MM.1S (cell line): ENCODE measurements at regions not wholly inside any gene's neighbourhood (a gene's known extent, or its start where the extent isn't known, plus 50 kb on each side); places are given as distances from the start of the nearest gene placed in this dataset.

Experiments
- DNase-seq: peaks from one replicate; pipeline ENCODE4 v3.0.0-alpha.2; 2015
- H2AFZ ChIP-seq: fragments of 300-600 bp; sonication (generic); 2 replicates; pipeline ENCODE4 v1.6.0; 2016; ENCODE audit warnings: antibody characterized with exemption, low read length
- H3F3A ChIP-seq: fragments of 300-600 bp; sonication (generic); 2 replicates; pipeline ENCODE4 v1.6.1; 2016; ENCODE audit warnings: mild to moderate bottlenecking, antibody characterized with exemption, low read length, moderate library complexity, mixed read lengths; ENCODE audit not compliant: insufficient read depth
- H3K27ac ChIP-seq: fragments of 300-600 bp; sonication (generic); 2 replicates; pipeline ENCODE4 v1.5.1; 2016; ENCODE audit warnings: mild to moderate bottlenecking, low read length
- H3K27me3 ChIP-seq: fragments of 300-600 bp; sonication (generic); replicated peaks from 2 replicates; pipeline ENCODE4 v1.6.0; 2016; ENCODE audit warnings: low read length; ENCODE audit not compliant: insufficient read depth
- H3K36me3 ChIP-seq: fragments of 300-600 bp; sonication (generic); replicated peaks from 2 replicates; pipeline ENCODE4 v1.6.1; 2016; ENCODE audit warnings: mild to moderate bottlenecking, low read length, mixed read lengths; ENCODE audit not compliant: insufficient read depth
- H3K4me1 ChIP-seq: fragments of 300-600 bp; sonication (generic); 2 replicates; pipeline ENCODE4 v1.6.1; 2016; ENCODE audit warnings: low read length, mixed read lengths
- H3K4me2 ChIP-seq: fragments of 300-600 bp; sonication (generic); 2 replicates; pipeline ENCODE4 v1.6.0; 2016; ENCODE audit warnings: low read depth, low read length
- H3K4me3 ChIP-seq: fragments of 300-600 bp; sonication (generic); 2 replicates; pipeline ENCODE4 v1.5.1; 2016; ENCODE audit warnings: low read length, mixed read lengths
- H3K79me2 ChIP-seq: fragments of 300-600 bp; sonication (generic); 2 replicates; pipeline ENCODE4 v1.6.1; 2016; ENCODE audit warnings: mixed run types, low read length, mixed read lengths
- H3K9ac ChIP-seq: fragments of 300-600 bp; sonication (generic); 2 replicates; pipeline ENCODE4 v1.6.1; 2016; ENCODE audit warnings: low read length, mixed read lengths
- H3K9me2 ChIP-seq: fragments of 300-600 bp; sonication (generic); replicated peaks from 2 replicates; pipeline ENCODE4 v1.6.1; 2016; ENCODE audit warnings: mild to moderate bottlenecking, low read length, mixed read lengths; ENCODE audit not compliant: insufficient read depth
- H3K9me3 ChIP-seq: fragments of 300-600 bp; sonication (generic); replicated peaks from 2 replicates; pipeline ENCODE4 v1.6.1; 2016; ENCODE audit warnings: mild to moderate bottlenecking, low read length, mixed read lengths; ENCODE audit not compliant: insufficient read depth
- H4K20me1 ChIP-seq: fragments of 300-600 bp; sonication (generic); 2 replicates; pipeline ENCODE4 v1.6.1; 2016; ENCODE audit warnings: mild to moderate bottlenecking, low read length, moderate library complexity, mixed read lengths; ENCODE audit not compliant: insufficient read depth
- EZH2 ChIP-seq: fragments of 300-600 bp; sonication (generic); optimal IDR thresholded peaks from 2 replicates; pipeline ENCODE3; 2017; ENCODE audit warnings: low read depth, mild to moderate bottlenecking, antibody characterized with exemption, low read length, mixed read lengths
- EZH2phosphoT487 ChIP-seq: fragments of 300-600 bp; sonication (generic); IDR thresholded peaks from 2 replicates; pipeline ENCODE4 v1.6.1; 2018; ENCODE audit warnings: antibody characterized with exemption, low read length
- TF ChIP-seq, protein P1 (sequence below): fragments of 300-600 bp; sonication (generic); IDR thresholded peaks from 2 replicates; pipeline ENCODE4 v1.5.1; 2016; ENCODE audit warnings: antibody characterized with exemption, low read length, mixed read lengths

DNA sequence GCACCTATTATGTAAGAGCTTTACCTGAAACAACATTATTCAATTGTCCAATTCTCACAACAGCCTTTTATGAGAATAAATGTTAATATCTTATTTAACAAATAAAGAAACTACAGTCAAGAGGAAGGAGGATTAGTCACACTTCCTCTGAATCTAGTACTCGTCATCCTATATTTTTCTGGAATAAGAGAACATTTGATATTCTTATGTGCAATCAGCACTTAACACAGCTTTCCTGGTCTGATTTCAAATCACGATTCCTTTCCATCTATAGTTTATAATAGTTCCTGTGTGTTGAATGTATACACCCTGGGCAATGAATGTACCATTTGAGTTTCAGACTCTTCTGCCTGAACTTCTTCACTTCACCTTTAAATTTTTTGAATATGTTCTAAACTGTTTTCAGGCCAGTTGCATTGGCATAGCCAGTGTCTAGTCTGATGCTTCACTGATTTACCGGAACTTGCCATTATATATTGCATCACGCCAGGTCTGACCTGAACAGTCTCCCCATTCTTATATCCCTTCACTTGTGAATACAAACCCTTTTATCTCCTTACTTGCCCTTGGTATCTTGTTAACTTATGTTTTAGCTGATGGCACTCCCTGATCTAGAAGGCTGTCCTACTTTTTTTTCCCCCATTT is 698.3 kb downstream of the MAT2B start:
- Histone ChIP-seq H2AFZ (no peak overlapping the region), H3F3A (no peaks in the 10 kb centered on the region), H3K27ac (no peak overlapping the region), H3K79me2 (no peaks in the 10 kb centered on the region), H4K20me1 (no peaks in the 10 kb centered on the region), H3K9me3 (no peaks in the 10 kb centered on the region), H3K4me1 (no peaks in the 10 kb centered on the region), H3K27me3 (no peaks in the 10 kb centered on the region), H3K4me3 (no peak overlapping the region), H3K36me3 (no peaks in the 10 kb centered on the region), H3K4me2 (no peak overlapping the region), H3K9me2 (no peaks in the 10 kb centered on the region), H3K9ac (no peak overlapping the region)
- TF ChIP-seq EZH2phosphoT487 = no peak
- TF ChIP-seq EZH2 = no peak
- TF ChIP-seq, protein P1, sequence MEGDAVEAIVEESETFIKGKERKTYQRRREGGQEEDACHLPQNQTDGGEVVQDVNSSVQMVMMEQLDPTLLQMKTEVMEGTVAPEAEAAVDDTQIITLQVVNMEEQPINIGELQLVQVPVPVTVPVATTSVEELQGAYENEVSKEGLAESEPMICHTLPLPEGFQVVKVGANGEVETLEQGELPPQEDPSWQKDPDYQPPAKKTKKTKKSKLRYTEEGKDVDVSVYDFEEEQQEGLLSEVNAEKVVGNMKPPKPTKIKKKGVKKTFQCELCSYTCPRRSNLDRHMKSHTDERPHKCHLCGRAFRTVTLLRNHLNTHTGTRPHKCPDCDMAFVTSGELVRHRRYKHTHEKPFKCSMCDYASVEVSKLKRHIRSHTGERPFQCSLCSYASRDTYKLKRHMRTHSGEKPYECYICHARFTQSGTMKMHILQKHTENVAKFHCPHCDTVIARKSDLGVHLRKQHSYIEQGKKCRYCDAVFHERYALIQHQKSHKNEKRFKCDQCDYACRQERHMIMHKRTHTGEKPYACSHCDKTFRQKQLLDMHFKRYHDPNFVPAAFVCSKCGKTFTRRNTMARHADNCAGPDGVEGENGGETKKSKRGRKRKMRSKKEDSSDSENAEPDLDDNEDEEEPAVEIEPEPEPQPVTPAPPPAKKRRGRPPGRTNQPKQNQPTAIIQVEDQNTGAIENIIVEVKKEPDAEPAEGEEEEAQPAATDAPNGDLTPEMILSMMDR = no peak
- no peak for DNase-seq

DNA sequence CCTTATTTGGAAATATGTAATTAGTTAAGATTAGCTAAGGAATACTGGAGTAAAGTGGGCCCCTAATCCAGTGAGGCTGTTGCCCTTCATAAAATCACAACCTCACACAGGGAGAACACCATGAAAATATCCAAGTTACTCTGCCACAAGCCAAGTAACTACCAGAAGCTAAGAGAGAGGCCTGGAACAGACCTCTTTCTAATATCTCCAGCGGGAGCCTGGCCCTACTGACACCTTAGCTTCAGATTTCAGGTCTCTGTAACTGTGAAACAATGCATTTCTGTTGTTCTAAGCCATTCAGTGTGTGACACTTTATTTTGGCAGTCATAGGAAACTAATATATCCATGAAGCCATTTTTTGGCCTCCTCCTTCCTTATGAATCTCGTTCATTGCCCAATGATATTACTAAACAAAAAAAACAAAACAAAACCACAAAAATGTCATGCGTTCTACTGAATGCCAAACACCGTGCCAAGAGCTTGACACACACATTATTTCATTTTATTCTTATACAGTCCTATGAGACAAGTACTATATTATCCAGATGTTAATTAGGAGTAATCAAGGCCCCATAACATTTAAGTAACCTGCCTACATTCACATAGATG is 699.0 kb downstream of the MAT2B start:
- no peak for DNase-seq
- Histone ChIP-seq H3K4me3 (no peak overlapping the region), H3F3A (no peaks in the 10 kb centered on the region), H3K9me2 (no peaks in the 10 kb centered on the region), H3K27me3 (no peaks in the 10 kb centered on the region), H3K4me2 (no peak overlapping the region), H3K79me2 (no peaks in the 10 kb centered on the region), H3K36me3 (no peaks in the 10 kb centered on the region), H3K27ac (no peak overlapping the region), H3K4me1 (no peaks in the 10 kb centered on the region), H3K9ac (no peak overlapping the region), H2AFZ (no peak overlapping the region), H3K9me3 (no peaks in the 10 kb centered on the region), H4K20me1 (no peaks in the 10 kb centered on the region)
- TF ChIP-seq, protein P1 = no peak
- TF ChIP-seq EZH2 (no peak), EZH2phosphoT487 (no peak)

DNA sequence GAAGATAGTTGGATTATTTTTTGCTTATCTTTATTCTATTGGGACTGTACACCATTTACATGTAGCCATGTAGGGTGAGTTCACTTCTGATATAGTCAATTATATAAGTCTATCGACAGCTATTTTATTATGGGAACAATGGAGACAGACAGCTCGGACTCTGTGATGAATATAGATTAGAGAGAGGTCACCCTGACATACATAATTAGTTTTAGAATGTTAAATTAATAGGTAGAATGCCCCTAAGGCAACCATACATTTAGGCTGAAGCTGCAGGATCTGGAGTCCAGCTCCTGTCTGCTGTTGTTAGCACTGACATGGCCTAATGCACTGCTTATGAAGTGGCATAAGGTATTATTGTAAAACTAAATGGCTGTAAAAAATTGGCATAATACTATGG is 700.8 kb downstream of the MAT2B start:
- no peaks in the 10 kb centered on the region for H3F3A ChIP-seq

More for the DNA sequence above, 700.8 kb downstream of the MAT2B start:
- no peaks in the 10 kb centered on the region for H3K79me2 ChIP-seq
- no peaks in the 10 kb centered on the region for H3K27me3 ChIP-seq
- H2AFZ ChIP-seq = no peak overlapping the region
- no peaks in the 10 kb centered on the region for H3K36me3 ChIP-seq
- no peaks in the 10 kb centered on the region for H3K9me2 ChIP-seq
- no peaks in the 10 kb centered on the region for H3K4me1 ChIP-seq
- H3K9me3 ChIP-seq = no peaks in the 10 kb centered on the region
- no peak for DNase-seq
- no peak overlapping the region for H3K27ac ChIP-seq
- no peak overlapping the region for H3K4me2 ChIP-seq
- H4K20me1 ChIP-seq = no peaks in the 10 kb centered on the region
- TF ChIP-seq, protein P1 = no peak
- TF ChIP-seq EZH2phosphoT487 = no peak
- TF ChIP-seq EZH2 = no peak
- H3K4me3 ChIP-seq = no peak overlapping the region
- no peak overlapping the region for H3K9ac ChIP-seq
